ENCODE measurements at regions not wholly inside any gene's neighbourhood (a gene's known extent, or its start where the extent isn't known, plus 50 kb on each side); places are given as distances from the start of the nearest gene placed in this dataset.

DNA sequence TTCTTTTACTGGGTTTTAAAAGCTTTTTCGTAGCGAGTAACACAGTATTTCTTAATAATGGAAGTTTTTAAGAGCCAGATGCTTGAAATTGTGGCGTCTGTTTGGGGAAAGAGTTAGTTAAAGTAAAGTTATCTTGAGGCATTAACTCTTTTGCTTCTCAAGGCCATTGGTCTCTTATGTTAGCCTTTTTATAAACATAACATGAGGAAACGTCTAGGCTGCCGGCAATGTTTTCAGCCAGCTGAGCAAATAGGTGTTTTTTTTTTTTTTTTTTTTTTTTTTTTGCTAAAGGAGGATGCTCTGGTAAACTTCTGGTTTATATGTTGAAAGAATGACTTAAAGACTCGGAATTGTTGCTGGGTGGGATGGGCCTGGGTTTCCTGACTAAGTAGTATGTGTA lies 51.1 kb upstream of the RBMX start (continued):
- TF ChIP-seq THAP12 (CRISPR knock-in tag; IDR thresholded peaks at IDR 0.05) (no peak), NCOA6 (IDR thresholded peaks at IDR 0.05) (no peak), BACH1 (tag; IDR thresholded peaks at IDR 0.05) (no peak)
